ENCODE measurements at regions not wholly inside any gene's neighbourhood (a gene's known extent, or its start where the extent isn't known, plus 50 kb on each side); places are given as distances from the start of the nearest gene placed in this dataset.

- H3K27me3 ChIP-seq (ENCODE audit: insufficient read depth, low read depth, severe bottlenecking): no peaks in the 10 kb centered on the region
- no peak for TF ChIP-seq CTCF (IDR thresholded peaks at IDR 0.05; ENCODE audit: low read depth, low read length)
- H3K9me3 ChIP-seq (ENCODE audit: severe bottlenecking): no peaks in the 10 kb centered on the region
- H3K27ac ChIP-seq: no peak overlapping the region
- no peak for DNase-seq
- H3K4me3 ChIP-seq (ENCODE audit: low read depth, low read length): no peak overlapping the region
- no peaks in the 10 kb centered on the region for H3K36me3 ChIP-seq
Observed at GRCh38 chr6:71056656-71057055, 99.8 kb upstream of the B3GAT2 start.

GRCh38 chr6:71066153-71066552, 109.3 kb upstream of the B3GAT2 start:
- Histone ChIP-seq H3K4me3 (ENCODE audit: low read depth, low read length) (no peak overlapping the region), H3K9me3 (ENCODE audit: severe bottlenecking) (no peaks in the 10 kb centered on the region), H3K27ac (no peak overlapping the region), H3K36me3 (no peaks in the 10 kb centered on the region), H3K27me3 (ENCODE audit: insufficient read depth, low read depth, severe bottlenecking) (no peaks in the 10 kb centered on the region)
- DNase-seq: no peak
- no peak for TF ChIP-seq CTCF (IDR thresholded peaks at IDR 0.05; ENCODE audit: low read depth, low read length)

GRCh38 chr6:71067816-71068215, 111.0 kb upstream of the B3GAT2 start:
- Histone ChIP-seq H3K9me3 (ENCODE audit: severe bottlenecking) (no peaks in the 10 kb centered on the region), H3K27me3 (ENCODE audit: insufficient read depth, low read depth, severe bottlenecking) (peaks cover under 1% of the 10 kb centered on the region), H3K4me3 (ENCODE audit: low read depth, low read length) (no peak overlapping the region), H3K36me3 (no peaks in the 10 kb centered on the region), H3K27ac (no peak overlapping the region)
- no peak for DNase-seq
- TF ChIP-seq CTCF (IDR thresholded peaks at IDR 0.05; ENCODE audit: low read depth, low read length): no peak

GRCh38 chr6:71072508-71072907, 115.6 kb upstream of the B3GAT2 start:
- DNase-seq: no peak
- TF ChIP-seq CTCF (IDR thresholded peaks at IDR 0.05; ENCODE audit: low read depth, low read length): no peak
- Histone ChIP-seq H3K27ac (no peak overlapping the region), H3K4me3 (ENCODE audit: low read depth, low read length) (no peak overlapping the region), H3K36me3 (no peaks in the 10 kb centered on the region), H3K27me3 (ENCODE audit: insufficient read depth, low read depth, severe bottlenecking) (peaks cover 10% of the 10 kb centered on the region), H3K9me3 (ENCODE audit: severe bottlenecking) (no peaks in the 10 kb centered on the region)

GRCh38 chr6:71077655-71078054, 120.8 kb upstream of the B3GAT2 start:
- H3K9me3 ChIP-seq (ENCODE audit: severe bottlenecking): peaks cover 3% of the 10 kb centered on the region
- H3K4me3 ChIP-seq (ENCODE audit: low read depth, low read length): no peak overlapping the region
- no peak for TF ChIP-seq CTCF (IDR thresholded peaks at IDR 0.05; ENCODE audit: low read depth, low read length)

GRCh38 chr6:71079677-71080076, 122.8 kb upstream of the B3GAT2 start:
- no peak for DNase-seq
- Histone ChIP-seq H3K36me3 (no peaks in the 10 kb centered on the region), H3K4me3 (ENCODE audit: low read depth, low read length) (no peak overlapping the region), H3K27me3 (ENCODE audit: insufficient read depth, low read depth, severe bottlenecking) (no peaks in the 10 kb centered on the region), H3K27ac (no peak overlapping the region), H3K9me3 (ENCODE audit: severe bottlenecking) (peaks cover 3% of the 10 kb centered on the region)
- no peak for TF ChIP-seq CTCF (IDR thresholded peaks at IDR 0.05; ENCODE audit: low read depth, low read length)

More at GRCh38 chr6:71077655-71078054, 120.8 kb upstream of the B3GAT2 start:
- Histone ChIP-seq H3K27me3 (ENCODE audit: insufficient read depth, low read depth, severe bottlenecking) (peaks cover 10% of the 10 kb centered on the region), H3K36me3 (no peaks in the 10 kb centered on the region), H3K27ac (no peak overlapping the region)
- no peak for DNase-seq
